Keratinocyte (primary cell): ENCODE measurements at regions not wholly inside any gene's neighbourhood (a gene's known extent, or its start where the extent isn't known, plus 50 kb on each side); places are given as distances from the start of the nearest gene placed in this dataset.

Experiments used
- EZH2 ChIP-seq: IDR thresholded peaks from one replicate; pipeline ENCODE4 v1.6.1; 2012; ENCODE audit warnings: inconsistent platforms, mild to moderate bottlenecking, low read length, moderate library complexity
- TF ChIP-seq, protein P1 (sequence below), 3 experiments: IDR thresholded peaks in 1 of 3; conservative IDR thresholded peaks in 1 of 3; optimal IDR thresholded peaks in 1 of 3; 2 replicates in 2 of 3; 3 replicates in 1 of 3; pipeline versions ENCODE3 to v1.5.1; 2011; ENCODE audit warnings: low read length in 3 of 3, mild to moderate bottlenecking in 3 of 3, moderate library complexity in 2 of 3, control low read depth in 1 of 3, inconsistent platforms in 1 of 3; ENCODE audit not compliant: insufficient read depth in 2 of 3; ENCODE audit errors: extremely low read depth in 1 of 3

DNA sequence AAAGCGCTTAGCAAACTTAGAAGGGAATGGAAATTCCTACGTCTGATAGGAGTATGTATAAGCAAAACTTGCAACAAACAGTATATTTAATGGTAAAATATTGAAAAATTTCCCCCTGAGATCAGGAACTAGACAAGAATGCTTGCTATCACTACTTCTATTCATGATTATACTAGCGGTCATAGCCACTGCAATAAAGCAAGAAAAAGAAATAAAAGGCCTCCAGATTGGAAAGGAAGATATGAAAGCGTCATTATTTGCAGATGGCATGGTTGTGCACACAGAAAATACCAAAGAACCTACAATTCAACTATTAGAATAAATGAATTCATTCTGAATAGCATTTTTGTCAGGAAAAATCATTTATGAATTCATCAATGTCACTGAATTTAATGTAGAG lies 87.2 kb upstream of the BCOR start:
- TF ChIP-seq, protein P1, sequence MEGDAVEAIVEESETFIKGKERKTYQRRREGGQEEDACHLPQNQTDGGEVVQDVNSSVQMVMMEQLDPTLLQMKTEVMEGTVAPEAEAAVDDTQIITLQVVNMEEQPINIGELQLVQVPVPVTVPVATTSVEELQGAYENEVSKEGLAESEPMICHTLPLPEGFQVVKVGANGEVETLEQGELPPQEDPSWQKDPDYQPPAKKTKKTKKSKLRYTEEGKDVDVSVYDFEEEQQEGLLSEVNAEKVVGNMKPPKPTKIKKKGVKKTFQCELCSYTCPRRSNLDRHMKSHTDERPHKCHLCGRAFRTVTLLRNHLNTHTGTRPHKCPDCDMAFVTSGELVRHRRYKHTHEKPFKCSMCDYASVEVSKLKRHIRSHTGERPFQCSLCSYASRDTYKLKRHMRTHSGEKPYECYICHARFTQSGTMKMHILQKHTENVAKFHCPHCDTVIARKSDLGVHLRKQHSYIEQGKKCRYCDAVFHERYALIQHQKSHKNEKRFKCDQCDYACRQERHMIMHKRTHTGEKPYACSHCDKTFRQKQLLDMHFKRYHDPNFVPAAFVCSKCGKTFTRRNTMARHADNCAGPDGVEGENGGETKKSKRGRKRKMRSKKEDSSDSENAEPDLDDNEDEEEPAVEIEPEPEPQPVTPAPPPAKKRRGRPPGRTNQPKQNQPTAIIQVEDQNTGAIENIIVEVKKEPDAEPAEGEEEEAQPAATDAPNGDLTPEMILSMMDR (optimal IDR thresholded peaks at IDR 0.05 in 1 of 3, IDR thresholded peaks at IDR 0.05 in 1 of 3, conservative IDR thresholded peaks at IDR 0.05 in 1 of 3; ENCODE audit: extremely low read depth in 1 of 3, insufficient read depth in 2 of 3, low read length in 3 of 3), result no peak
- TF ChIP-seq EZH2, result no peak
